ENCODE measurements at regions not wholly inside any gene's neighbourhood (a gene's known extent, or its start where the extent isn't known, plus 50 kb on each side); places are given as distances from the start of the nearest gene placed in this dataset.

DNA sequence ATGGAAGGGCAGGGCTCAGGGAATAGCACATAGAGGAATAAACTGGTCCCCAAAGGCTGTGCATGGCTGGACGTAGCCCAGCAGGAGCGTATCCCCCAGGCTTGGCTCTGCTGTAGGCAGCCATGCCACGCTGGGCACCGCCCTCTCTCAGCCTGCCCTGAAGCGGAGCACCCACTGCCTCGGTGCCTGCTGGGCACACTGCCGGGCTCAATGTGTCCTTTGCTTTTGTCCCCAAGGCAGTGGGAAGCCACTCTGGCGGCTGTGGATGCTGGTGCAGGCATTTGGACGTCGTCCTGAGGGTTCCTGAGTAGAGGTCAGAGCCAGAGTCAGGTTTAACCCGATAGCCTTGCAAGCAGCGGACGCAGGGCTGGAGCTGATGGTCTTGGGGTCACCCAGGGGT, 141.0 kb downstream of the ENGASE start:
- TF ChIP-seq, protein P1, sequence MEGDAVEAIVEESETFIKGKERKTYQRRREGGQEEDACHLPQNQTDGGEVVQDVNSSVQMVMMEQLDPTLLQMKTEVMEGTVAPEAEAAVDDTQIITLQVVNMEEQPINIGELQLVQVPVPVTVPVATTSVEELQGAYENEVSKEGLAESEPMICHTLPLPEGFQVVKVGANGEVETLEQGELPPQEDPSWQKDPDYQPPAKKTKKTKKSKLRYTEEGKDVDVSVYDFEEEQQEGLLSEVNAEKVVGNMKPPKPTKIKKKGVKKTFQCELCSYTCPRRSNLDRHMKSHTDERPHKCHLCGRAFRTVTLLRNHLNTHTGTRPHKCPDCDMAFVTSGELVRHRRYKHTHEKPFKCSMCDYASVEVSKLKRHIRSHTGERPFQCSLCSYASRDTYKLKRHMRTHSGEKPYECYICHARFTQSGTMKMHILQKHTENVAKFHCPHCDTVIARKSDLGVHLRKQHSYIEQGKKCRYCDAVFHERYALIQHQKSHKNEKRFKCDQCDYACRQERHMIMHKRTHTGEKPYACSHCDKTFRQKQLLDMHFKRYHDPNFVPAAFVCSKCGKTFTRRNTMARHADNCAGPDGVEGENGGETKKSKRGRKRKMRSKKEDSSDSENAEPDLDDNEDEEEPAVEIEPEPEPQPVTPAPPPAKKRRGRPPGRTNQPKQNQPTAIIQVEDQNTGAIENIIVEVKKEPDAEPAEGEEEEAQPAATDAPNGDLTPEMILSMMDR (IDR thresholded peaks at IDR 0.05): no peak
- TF ChIP-seq, protein P2, sequence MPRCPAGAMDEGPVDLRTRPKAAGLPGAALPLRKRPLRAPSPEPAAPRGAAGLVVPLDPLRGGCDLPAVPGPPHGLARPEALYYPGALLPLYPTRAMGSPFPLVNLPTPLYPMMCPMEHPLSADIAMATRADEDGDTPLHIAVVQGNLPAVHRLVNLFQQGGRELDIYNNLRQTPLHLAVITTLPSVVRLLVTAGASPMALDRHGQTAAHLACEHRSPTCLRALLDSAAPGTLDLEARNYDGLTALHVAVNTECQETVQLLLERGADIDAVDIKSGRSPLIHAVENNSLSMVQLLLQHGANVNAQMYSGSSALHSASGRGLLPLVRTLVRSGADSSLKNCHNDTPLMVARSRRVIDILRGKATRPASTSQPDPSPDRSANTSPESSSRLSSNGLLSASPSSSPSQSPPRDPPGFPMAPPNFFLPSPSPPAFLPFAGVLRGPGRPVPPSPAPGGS (IDR thresholded peaks at IDR 0.05): no peak
- TF ChIP-seq POLR2A (IDR thresholded peaks at IDR 0.05; ENCODE audit: low read length): no peak
- no peak for TF ChIP-seq HOXA7 (CRISPR knock-in tag; IDR thresholded peaks at IDR 0.05)
- TF ChIP-seq PHF8 (IDR thresholded peaks at IDR 0.05; ENCODE audit: borderline replicate concordance, low read depth): no peak
- TF ChIP-seq MAFK (IDR thresholded peaks at IDR 0.05; ENCODE audit: partially characterized antibody): no peak
- TF ChIP-seq KDM1A (IDR thresholded peaks at IDR 0.05; ENCODE audit: low read depth): no peak
- no peak for TF ChIP-seq MAX (IDR thresholded peaks at IDR 0.05)
- TF ChIP-seq NFE2L2 (conservative IDR thresholded peaks at IDR 0.05; ENCODE audit: low read length): no peak
- no peak for TF ChIP-seq NPAS2 (CRISPR knock-in tag; IDR thresholded peaks at IDR 0.05; ENCODE audit: borderline replicate concordance)
- TF ChIP-seq RCOR1 (IDR thresholded peaks at IDR 0.05; ENCODE audit: low read depth, low read length): no peak
- no peak for TF ChIP-seq RAD21 (conservative IDR thresholded peaks at IDR 0.05 in 1 of 2, IDR thresholded peaks at IDR 0.05 in 1 of 2)
- no peak for TF ChIP-seq CEBPB (IDR thresholded peaks at IDR 0.05)
- no peak for TF ChIP-seq MAZ (IDR thresholded peaks at IDR 0.05; ENCODE audit: borderline replicate concordance, low read depth, low read length)

All from A549 (cell line).